ENCODE measurements at regions not wholly inside any gene's neighbourhood (a gene's known extent, or its start where the extent isn't known, plus 50 kb on each side); places are given as distances from the start of the nearest gene placed in this dataset.

DNA sequence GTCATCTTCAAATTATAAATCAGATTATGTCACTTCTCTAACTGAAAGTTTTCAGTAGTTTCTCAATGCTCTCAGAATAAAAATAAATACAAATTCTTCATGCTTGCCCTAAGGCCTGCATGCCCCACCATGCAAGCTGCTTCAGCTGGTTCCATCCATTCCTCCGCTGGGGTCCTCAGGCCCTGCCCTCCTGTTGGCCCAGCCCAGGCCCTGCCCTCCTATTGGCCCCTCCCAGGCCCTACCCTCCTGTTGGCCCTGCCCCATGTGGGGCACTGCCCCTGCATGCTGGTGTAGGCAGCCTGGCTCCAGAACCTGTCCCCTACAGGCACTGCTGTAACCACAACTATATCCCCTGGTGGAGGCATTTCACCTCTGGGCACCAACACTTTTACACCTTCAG lies 109.3 kb upstream of the TCERG1L start:
- DNase-seq (no peak), ATAC-seq (ENCODE audit: insufficient read depth, low FRiP score) (no peak)
- H3K4me1 ChIP-seq (ENCODE audit: control insufficient read depth in 5 of 5, insufficient read depth in 5 of 5, low read length in 5 of 5) = no peaks in the 10 kb centered on the region
- H3K9ac ChIP-seq (ENCODE audit: insufficient read depth in 1 of 2, low read length in 2 of 2) = no peak overlapping the region
- H3K27me3 ChIP-seq (ENCODE audit: control insufficient read depth in 3 of 3, insufficient read depth in 3 of 3, low read length in 2 of 3) = peaks cover 0 to 2% (median 0%) of the 10 kb centered on the region in 3 donors
- no peak overlapping the region for H3K27ac ChIP-seq (ENCODE audit: low read depth in 1 of 2, low read length in 1 of 2)
- no peak for TF ChIP-seq CTCF (IDR thresholded peaks at IDR 0.05; ENCODE audit: control extremely low read depth, extremely low read depth)
- H3K4me3 ChIP-seq = no peak overlapping the region
- H3K36me3 ChIP-seq (ENCODE audit: control insufficient read depth in 4 of 4, insufficient read depth in 4 of 4, low read length in 4 of 4) = no peaks in the 10 kb centered on the region
- 93 to 95% methylated on average over 1 of the region's 1 CpG for WGBS, 2 donors
- peaks cover 0 to 7% (median 0%) of the 10 kb centered on the region in 4 donors for H3K9me3 ChIP-seq (ENCODE audit: control insufficient read depth in 4 of 4, insufficient read depth in 3 of 4, low read length in 3 of 4)

GRCh38 chr10:131421381-131421780 lies 109.9 kb upstream of the TCERG1L start:
- DNase-seq = no peak
- Histone ChIP-seq H3K36me3 (ENCODE audit: control insufficient read depth in 4 of 4, insufficient read depth in 4 of 4, low read length in 4 of 4) (no peaks in the 10 kb centered on the region), H3K27ac (ENCODE audit: low read depth in 1 of 2, low read length in 1 of 2) (no peak overlapping the region), H3K4me1 (ENCODE audit: control insufficient read depth in 5 of 5, insufficient read depth in 5 of 5, low read length in 5 of 5) (no peaks in the 10 kb centered on the region), H3K27me3 (ENCODE audit: control insufficient read depth in 3 of 3, insufficient read depth in 3 of 3, low read length in 2 of 3) (peaks cover 0 to 2% (median 0%) of the 10 kb centered on the region in 3 donors), H3K9me3 (ENCODE audit: control insufficient read depth in 4 of 4, insufficient read depth in 3 of 4, low read length in 3 of 4) (peaks cover 0 to 7% (median 0%) of the 10 kb centered on the region in 4 donors), H3K9ac (ENCODE audit: insufficient read depth in 1 of 2, low read length in 2 of 2) (no peak overlapping the region), H3K4me3 (no peak overlapping the region)
- no peak for ATAC-seq (ENCODE audit: insufficient read depth, low FRiP score)
- WGBS, 2 donors = 89 to 90% methylated on average over 5 of the region's 5 CpGs
- TF ChIP-seq CTCF (IDR thresholded peaks at IDR 0.05; ENCODE audit: control extremely low read depth, extremely low read depth) = no peak

DNA sequence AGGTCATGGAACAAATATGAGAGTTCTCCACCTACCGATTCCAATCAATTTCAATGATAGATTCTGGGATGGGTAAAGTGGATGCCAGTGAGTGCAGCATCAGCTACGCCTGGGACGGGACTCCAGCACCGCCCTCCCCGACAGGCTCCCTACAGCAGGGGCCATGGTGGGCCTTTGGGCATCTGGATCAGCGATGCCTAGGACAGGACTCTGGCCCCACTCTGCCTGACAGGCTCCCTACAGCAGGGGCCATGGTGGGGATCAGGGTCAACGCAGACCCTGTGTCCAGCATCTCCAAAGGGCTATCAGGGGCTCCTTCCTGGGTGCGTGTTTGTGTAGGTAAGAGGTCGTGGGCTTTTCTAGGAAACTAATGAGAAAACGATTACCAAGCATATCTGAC lies 111.2 kb upstream of the TCERG1L start:
- no peak for DNase-seq
- 89 to 94% methylated on average over 10 of the region's 10 CpGs for WGBS, 2 donors

More for the DNA sequence above, 111.2 kb upstream of the TCERG1L start:
- H3K4me1 ChIP-seq (ENCODE audit: control insufficient read depth in 5 of 5, insufficient read depth in 5 of 5, low read length in 5 of 5) = peaks cover 0 to 5% (median 0%) of the 10 kb centered on the region in 5 donors
- no peak for ATAC-seq (ENCODE audit: insufficient read depth, low FRiP score)
- H3K27ac ChIP-seq (ENCODE audit: low read depth in 1 of 2, low read length in 1 of 2) = no peak overlapping the region
- no peak for TF ChIP-seq CTCF (IDR thresholded peaks at IDR 0.05; ENCODE audit: control extremely low read depth, extremely low read depth)
- H3K9me3 ChIP-seq (ENCODE audit: control insufficient read depth in 4 of 4, insufficient read depth in 3 of 4, low read length in 3 of 4) = peaks cover 0 to 4% (median 0%) of the 10 kb centered on the region in 4 donors
- no peaks in the 10 kb centered on the region for H3K36me3 ChIP-seq (ENCODE audit: control insufficient read depth in 4 of 4, insufficient read depth in 4 of 4, low read length in 4 of 4)
- no peak overlapping the region for H3K4me3 ChIP-seq
- H3K9ac ChIP-seq (ENCODE audit: insufficient read depth in 1 of 2, low read length in 2 of 2) = no peak overlapping the region
- peaks cover 0 to 5% (median 0%) of the 10 kb centered on the region in 3 donors for H3K27me3 ChIP-seq (ENCODE audit: control insufficient read depth in 3 of 3, insufficient read depth in 3 of 3, low read length in 2 of 3)
